Activated T-helper 1 cell treated with Interleukin-2 at 50 U/mL for 16 hours (primary cell): ENCODE measurements at regions not wholly inside any gene's neighbourhood (a gene's known extent, or its start where the extent isn't known, plus 50 kb on each side); places are given as distances from the start of the nearest gene placed in this dataset.
"Not testable (repeated sequence)": the region's sequence is repeated elsewhere in the genome, so short reads cannot be mapped to it uniquely, and the experiment has no call there.

ENCODE experiments used
- DNase-seq: peaks from one replicate; pipeline ENCODE4 v3.0.0-alpha.2; 2020; ENCODE audit warnings: low read depth

DNA sequence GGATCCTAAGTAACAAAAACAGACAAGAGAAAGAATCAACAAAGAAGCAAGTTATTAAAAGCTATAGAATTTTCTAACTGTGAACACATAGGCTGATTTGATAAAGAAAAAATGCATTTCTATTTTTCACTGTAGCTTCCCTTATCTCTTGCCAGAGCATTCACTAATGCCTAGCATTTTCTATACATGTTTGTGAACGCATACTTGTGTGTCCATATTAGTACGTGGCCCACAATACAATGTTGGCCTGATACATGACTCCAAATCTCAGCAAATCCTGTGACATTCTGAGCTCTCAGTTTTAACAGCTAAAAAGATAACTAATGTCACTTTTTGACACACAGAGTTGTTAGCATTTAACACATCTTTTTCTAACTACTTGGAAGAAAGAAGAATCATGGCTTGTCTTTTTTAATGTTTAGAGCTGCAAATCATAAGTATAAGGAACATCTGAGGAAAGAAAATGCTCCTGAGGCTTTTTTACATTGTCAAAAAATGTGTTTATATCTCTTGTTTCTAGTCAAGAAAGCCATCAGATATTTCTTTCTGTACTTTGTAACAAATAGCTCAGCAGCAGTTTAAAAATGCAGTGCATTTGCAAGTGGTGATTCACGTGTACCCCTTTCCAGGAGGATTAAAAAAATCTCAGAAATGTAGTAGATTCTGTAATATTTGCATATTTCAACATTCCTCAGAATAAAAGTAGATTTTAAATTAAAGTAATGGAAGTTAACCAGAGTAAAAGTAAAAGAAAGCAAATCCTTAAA lies 1646.8 kb upstream of the TMEFF2 start:
- no peak for DNase-seq

DNA sequence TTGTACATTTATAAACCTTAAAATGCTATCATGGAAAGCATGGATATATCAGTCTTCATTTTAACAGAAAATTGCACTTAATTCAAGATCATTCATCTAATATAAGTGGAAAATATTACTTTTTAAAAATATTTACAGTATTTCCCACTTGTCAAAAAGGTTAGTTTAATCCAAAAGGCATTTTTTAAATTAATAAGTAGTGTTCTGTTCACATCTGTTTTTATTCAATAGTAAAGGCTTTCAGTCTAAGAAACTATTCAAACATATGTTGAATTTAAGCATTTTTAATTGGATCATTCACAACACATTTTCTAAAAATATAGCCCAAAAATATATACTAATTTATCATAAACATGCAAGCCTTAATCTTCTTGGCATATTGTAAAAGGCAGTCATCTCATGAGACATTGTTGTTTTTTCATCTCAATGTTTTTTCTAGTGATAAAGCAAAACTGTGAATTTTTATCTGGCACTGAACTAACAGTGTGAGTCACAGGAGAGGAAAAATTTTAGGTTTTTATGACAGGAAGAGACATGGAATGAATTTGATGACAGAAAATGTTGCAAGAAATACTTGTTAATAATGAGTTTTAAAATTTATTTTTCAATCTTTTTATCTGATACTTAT lies 1642.5 kb upstream of the TMEFF2 start:
- no peak for DNase-seq

DNA sequence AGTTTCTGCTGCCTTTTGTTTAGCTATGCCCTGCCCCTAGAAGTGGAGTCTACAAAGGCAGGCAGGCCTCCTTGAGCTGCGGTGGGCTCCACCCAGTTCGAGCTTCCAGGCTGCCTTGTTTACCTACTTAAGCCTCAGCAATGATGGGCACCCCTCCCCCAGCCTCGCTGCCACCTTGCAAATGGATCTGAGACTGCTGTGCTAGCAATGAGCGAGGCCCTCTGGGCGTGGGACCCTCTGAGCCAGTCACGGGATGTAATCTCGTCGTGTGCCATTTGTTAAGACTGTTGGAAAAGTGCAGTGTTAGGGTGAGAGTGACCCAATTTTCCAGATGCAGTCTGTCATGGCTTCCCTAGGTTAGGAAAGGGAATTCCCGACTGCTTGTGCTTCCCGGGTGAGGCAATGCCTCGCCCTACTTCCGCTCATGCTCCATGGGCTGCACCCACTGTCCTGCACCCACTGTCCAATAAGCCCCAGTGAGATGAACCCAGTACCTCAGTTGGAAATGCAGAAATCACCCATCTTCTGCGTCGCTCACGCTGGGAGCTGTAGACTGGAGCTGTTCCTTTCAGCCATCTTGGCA lies 1641.8 kb upstream of the TMEFF2 start:
- DNase-seq, result not testable (repeated sequence)

DNA sequence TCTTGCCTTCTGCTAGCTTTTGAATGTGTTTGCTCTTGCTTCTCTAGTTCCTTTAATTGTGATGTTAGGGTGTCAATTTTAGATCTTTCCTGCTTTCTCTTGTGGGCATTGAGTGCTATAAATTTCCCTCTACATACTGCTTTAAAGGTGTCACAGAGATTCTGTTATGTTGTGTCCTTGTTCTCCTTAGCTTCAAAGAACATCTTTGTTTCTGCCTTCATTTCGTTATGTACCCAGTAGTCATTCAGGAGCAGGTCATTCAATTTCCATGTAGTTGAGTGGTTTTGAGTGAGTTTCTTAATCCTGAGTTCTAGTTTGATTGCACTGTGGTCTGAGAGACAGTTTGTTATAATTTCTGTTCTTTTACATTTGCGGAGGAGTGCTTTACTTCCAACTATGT lies 1639.2 kb upstream of the TMEFF2 start:
- DNase-seq, result not testable (repeated sequence)

DNA sequence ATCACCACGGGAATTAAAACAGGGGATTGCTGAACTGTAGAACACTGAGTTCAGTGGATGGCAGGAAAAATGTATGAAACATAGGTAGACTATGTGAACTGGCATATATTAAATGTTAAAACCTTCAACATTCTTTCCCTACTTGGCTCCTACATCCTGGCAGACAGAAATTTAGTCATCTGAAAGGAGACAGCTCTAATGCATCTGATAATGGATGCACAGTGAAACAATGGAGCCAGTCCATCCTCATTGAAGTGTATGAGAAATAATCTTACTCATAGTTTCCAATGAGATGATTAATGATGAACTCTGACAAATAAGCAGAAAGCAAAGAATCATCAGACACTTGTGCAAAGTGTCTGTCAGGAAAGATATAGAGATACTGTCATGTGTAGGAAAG lies 1629.7 kb upstream of the TMEFF2 start:
- DNase-seq, result no peak

DNA sequence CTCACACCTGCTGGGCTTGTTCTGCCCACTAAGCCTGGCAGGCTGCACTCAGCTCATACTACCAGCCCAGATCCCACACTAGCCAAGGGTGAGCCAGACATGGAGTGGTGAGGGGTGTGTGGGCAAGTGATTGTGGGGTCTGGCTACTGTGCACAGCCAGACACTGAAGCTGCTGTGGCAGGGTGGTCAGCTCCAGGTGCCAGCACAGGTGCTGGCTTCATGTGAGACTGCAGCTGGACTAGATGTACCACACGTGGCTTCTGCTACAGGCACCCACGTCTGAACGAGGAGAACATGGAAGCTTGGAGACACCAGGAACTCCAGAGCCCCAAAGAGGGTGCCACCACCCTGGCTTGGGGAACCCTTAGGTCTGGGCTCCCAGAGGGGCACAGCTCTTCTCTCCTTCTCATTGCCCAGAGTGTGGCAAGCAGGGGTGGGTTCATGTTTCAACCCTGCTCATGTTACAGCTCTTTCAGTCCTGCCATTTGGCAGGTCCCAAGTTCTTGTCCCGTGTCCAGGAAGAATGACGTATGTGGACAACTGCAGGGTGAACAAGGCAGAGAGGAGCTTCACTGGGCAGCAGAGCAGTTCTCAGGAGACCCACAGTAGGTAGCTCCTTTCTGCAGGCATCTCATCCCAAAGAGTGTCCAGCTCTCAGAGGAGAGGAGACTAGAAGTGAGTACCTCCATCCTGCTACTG lies 1624.2 kb upstream of the TMEFF2 start:
- no peak for DNase-seq

DNA sequence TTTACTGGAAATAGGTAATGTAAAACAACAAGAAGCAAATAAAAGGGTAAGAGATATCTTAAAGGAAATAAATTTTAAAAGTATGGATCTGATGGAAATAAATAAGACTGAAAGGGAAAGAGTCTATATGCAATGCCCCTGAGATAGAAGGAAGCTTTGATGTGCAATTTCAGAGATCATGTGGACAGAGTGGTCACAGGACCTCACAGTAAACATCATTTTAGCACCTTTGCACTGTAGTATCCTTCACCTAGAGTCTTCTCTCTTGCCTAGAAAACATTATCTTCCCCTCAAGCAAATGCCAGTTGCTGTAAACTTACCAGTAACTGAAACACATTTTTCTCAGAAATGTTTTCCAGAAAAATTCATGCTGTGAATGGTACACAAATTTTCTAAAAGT lies 1621.3 kb upstream of the TMEFF2 start:
- no peak for DNase-seq

DNA sequence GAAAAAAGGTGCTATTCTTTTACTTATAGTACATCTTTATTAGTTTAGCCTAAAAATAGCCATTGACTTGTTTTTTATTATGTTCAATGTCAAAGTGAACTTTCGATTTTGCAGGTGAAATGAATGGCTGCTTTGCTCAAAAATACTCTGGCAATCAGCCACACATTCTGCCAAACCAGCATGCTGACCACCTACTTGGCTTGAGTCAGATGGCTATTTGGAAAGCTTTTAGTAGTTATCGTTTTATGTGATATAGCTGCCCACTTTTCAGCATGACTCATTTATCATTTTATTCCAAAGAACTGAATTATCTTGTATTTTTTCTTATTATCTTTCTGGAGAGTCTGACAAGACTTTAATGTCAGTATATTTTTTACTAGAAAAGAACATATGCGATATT lies 1615.8 kb upstream of the TMEFF2 start:
- DNase-seq, result no peak

DNA sequence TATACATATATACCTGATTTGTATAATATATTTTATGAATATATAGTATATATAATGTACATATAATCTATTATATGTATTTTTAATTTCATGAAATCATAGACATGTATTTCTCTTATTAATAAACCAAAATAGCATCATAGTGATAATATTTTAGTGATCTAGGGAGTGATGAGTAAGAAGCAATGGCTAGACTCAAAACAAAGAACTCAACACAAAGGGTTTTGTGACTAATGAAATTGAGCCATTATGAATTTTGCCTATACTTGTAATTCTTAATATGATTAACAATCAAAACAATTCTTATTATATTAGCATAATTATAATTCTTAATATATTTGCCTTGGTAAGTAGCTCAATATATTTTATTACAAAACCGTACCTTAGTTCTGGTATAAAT lies 1614.1 kb upstream of the TMEFF2 start:
- DNase-seq, result no peak

DNA sequence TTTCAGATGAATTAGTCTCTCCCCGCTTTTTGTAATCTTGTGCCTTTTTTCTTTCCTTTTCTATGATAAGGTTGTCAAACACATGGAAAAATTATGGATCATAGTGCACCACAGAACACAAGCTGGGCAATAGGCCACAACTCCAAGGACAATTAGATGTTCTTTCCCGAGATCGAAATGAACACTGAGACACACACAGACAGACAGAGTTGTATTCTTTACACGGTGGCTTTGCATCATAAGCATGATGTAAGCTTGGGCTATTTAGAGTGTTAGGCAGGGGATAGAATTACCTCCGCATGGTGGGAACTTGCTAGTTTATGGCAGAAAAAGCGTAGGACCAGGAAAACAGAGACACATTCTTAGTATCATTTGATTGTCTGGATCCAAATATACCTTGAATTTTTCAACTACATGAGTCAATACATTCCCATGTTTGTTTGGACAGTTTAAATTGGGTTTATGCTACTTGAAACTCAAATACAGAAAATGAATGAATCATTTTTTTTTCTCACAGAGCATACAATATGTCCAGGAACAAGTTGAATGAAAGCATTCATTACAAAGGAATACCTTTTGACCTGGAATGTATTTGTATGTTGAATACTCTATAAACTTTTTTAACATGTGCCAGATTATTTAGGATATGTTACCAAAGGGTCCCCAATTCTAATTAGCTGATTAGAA lies 1611.5 kb upstream of the TMEFF2 start:
- DNase-seq, result no peak

DNA sequence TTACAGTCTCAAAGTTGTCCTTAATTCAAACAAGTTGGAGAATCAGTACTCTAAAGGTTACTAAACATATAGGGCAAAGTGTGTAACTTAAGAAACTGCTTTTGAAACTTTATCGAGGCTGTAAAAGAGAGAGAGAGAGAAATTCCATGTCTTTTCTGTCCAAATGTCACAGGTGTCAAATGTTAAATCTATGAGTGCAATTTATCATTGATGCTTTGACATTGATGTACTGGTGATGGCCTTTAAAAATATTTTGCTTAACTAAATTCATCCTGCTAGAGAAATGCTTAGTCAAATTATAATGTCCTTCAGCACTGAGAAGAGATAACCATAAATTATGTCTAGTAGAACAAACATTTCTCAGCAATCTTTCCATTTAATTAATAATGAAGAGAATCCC lies 1602.1 kb upstream of the TMEFF2 start:
- no peak for DNase-seq

DNA sequence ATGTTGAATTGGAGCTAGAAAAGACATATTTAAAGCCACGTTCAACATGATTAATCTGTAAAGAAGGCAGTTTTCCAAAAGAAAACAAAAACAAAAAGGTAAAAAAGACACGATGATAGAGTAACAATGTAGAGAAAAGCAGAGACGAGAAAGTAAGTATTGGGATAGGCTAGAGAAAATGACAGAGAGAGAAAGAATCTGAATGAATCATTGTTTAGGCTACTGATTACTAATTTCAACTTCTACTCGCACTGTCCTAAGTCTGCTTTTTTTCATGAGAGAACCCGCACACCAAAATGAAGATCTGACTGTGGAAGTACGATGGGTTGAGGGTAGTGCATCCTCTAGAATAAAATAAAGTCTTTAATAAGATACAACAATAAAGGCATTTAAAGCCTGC lies 1599.2 kb upstream of the TMEFF2 start:
- no peak for DNase-seq

DNA sequence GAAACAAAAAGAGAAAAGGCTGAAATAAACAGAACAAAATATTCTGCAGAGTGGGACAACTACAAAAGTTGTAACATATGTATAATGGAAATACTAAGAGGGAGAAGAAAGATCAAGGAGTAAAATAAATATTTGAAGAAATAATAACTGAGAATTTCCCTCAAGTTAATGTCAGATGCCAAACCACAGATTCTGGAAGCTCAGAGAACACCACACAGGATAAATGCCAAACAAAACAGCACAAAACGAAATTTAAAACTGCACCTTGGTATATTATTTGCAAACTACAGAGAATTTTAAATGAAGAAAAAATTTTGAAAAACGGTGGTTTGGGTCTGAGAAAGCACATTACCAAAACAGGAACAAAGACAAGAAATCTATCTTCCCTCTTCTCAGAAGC lies 1588.9 kb upstream of the TMEFF2 start:
- DNase-seq, result no peak

DNA sequence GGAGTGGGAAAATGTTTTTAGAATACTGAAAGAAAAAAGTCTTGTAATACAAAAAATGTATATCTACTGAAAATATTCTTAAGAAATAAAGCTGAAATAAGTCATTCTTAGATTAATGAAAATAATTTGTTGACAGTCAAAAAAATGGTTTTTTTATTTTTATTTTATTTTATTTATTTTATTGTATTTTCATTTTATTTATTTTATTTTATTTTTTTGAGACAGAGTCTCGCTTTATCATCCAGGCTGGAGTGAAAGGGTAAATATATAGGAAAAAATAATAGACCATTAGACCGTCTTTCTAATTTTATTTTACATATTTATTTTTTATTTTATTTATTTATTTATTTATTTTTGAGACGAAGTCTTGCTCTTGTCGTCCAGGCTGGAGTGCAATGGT lies 1583.6 kb upstream of the TMEFF2 start:
- no peak for DNase-seq

DNA sequence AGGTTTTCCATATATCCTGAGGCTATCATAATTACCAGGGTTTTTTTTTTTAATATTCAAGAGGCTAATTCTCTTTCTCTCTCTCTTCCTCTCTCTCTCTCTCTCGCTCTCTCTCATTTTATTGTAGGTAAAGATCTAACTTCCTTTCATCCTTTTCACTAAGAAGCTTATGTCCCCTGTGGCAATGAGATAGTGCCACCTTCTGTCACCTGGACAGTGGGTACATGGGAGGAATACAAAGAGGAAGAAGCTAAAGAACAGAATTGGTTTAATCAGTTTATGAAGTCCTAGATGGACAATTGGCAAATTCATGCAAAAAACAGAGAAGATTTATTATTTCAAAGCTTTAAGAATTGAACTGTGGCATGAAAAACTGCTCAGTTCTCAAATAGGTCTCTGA lies 1582.3 kb upstream of the TMEFF2 start:
- DNase-seq, result no peak

DNA sequence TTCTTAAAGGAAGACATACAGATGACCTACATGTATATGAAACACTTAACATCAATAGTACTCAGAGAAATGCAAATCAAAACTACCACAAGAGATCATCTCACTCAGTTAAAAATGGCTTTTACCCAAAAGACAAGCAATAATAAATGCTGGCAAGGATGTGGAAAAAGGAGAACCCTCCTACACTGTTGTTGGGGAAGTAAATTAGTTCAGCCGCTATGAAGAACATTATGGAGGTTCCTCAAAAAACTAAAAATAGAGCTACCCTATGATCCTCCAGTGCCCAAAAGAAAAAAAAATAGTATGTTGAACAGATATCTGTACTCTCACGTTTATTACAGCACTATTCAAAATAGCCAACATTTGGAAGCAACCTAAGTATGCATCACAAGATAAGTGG lies 1579.4 kb upstream of the TMEFF2 start:
- no peak for DNase-seq

DNA sequence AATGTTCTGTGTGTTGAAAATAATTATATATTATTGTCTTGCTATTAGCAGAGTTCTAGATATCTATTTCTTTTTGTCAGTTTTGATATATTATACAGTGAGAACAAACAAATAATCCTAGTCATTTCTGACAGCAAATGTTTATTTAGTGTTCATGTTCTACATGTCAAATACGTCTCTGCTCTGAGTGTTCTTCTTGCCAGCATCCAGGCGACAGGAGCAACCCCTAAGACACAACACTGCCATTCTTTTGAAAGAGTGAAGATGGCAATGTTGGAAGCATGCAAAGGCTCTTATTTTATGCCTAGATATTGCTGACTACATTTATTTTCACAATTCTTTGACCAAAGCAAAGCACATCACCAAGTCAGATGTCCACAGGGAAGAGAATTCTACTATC lies 1556.6 kb upstream of the TMEFF2 start:
- DNase-seq, result no peak

DNA sequence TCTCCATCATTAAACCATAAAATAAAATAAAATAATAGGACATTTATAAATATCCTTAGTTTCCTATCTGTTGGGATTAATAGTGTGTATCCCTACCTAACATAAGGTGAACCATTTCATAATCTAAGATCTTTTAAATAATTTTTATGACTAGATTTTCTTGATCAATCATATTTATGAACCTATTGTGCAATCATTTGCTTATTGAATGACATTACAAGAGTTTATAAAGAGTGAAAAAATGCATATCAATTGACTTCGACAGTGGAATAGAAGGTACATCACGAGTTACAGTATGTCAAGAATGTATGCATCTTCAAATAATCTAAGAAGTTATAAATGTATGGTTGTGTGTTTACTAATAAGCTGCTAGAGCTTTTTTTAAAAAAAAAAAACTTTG lies 1554.8 kb upstream of the TMEFF2 start:
- no peak for DNase-seq

DNA sequence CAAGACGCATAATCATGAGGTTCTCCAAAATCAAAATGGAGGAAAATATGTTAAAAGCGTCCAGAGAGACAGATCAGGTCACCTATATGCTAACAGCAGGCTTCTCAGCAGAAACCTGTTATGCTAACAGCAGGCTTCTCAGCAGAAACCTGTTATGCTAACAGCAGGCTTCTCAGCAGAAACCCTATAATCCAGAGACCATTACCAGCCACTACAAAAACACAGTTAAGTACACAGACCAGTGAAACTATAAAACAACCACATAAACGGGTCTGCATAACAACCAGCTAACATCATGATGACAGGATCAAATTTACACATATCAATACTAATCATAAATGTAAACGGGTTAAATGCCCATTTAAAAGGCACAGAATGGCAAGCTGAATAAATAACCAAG lies 1548.4 kb upstream of the TMEFF2 start:
- DNase-seq, result no peak

DNA sequence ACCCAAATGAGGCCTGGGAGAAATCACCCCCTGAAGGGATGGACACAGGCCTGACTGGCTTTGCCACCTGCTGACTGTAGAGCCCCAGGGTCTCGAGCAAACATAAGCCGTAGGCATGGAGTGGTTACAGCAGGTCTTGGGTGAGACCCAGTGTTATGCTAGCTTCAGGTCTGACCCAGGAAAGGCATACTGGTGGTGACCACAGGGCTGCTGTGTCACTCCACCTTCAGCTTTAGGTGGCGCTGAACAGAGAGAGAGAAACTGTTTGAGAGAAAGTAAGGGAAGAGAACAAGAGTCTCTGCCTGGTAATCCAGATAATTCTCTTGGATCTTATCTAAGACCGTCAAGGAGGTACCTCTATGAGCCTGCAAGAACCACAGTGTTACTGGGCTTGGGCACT lies 1544.2 kb upstream of the TMEFF2 start:
- DNase-seq, result no peak

DNA sequence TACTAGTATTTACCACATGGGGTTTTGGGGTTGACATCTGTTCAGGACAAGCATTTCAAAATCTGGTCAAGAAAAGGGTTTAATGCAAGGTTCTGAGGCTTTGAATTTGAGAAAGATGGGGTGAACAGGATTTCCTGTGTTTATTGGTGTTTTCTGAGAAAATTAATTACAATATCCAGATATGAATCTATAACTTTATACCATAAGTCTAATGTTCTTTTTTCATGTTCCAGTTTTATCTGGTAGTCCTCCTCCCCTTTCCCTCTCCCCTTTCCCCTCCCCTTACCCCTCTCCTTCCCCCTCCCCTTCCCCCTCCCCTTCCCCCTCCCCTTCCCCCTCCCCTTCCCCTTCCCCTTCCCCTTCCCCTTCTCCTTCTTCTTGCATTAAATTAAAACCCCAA lies 1518.2 kb upstream of the TMEFF2 start:
- DNase-seq, result no peak

DNA sequence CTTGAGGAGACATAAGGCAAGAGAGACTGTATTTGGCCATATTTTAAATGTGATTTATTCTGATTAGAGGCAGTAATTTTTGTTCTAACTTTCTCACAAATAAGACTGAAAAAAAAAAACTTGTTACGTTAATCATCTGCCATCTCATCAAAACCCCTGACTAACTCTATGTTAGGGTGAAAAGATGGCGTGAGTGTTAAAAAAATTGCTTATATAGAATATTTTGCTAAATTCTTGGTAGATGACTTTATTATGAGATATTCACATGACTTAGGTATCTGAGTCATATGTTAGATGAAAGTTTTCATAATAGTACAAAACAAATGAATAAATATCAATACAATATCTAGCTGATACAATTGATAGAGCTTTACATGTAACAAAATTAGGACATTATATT lies 1508.7 kb upstream of the TMEFF2 start:
- no peak for DNase-seq

DNA sequence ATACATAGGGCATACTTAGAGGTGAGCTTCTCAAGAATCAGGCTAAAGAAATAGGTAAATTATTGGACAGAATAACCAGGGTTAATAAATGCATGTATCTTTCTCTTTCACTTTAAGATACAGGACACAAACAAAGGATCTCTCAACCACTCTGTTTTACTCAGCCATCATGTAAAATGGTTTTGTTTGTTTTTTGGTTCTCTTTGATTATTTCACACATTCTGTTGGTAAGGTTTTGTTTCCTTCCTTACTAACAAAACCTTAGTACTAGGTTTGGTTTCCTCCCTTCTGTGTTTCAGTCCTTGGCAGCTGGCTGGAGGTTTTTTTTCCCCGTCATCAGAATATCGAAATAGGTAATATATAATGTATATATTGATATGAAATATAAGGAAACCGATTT lies 1506.8 kb upstream of the TMEFF2 start:
- DNase-seq, result no peak
